CD14-positive monocyte (primary cell): ENCODE measurements at regions not wholly inside any gene's neighbourhood (a gene's known extent, or its start where the extent isn't known, plus 50 kb on each side); places are given as distances from the start of the nearest gene placed in this dataset.

Source experiments
- DNase-seq, 3 donors: peaks; one replicate each; pipeline ENCODE4 v3.0.0-alpha.2; 2011 to 2022
- H2AFZ ChIP-seq: 2 replicates; pipeline ENCODE4 v1.6.0; 2012; ENCODE audit warnings: mild to moderate bottlenecking, low read depth, low read length, inconsistent platforms; ENCODE audit not compliant: insufficient read depth, poor library complexity, severe bottlenecking
- H3K27ac ChIP-seq, 2 donors: 1 replicate in 1 of 2; 2 replicates in 1 of 2; pipeline ENCODE4 v1.5.1; 2012 to 2013; ENCODE audit warnings: low read length in 2 of 2, control low read depth in 1 of 2, inconsistent platforms in 1 of 2, low read depth in 1 of 2, mild to moderate bottlenecking in 1 of 2
- H3K27me3 ChIP-seq, 2 donors: one replicate each; pipeline versions ENCODE4 v1.6.0 to v1.6.1; 2011 to 2013; ENCODE audit warnings: low read length in 2 of 2; ENCODE audit not compliant: control insufficient read depth in 2 of 2, insufficient read depth in 2 of 2
- H3K36me3 ChIP-seq, 2 donors: replicated peaks in 1 of 2; 1 replicate in 1 of 2; 2 replicates in 1 of 2; pipeline versions ENCODE4 v1.5.1 to v1.6.1; 2012 to 2013; ENCODE audit warnings: low read length in 2 of 2, control low read depth in 1 of 2, inconsistent platforms in 1 of 2, mild to moderate bottlenecking in 1 of 2; ENCODE audit not compliant: insufficient read depth in 2 of 2, control insufficient read depth in 1 of 2
- H3K4me1 ChIP-seq, 2 donors: 1 replicate in 1 of 2; 2 replicates in 1 of 2; pipeline versions ENCODE4 v1.5.1 to v1.6.1; 2012 to 2013; ENCODE audit warnings: low read length in 2 of 2, control low read depth in 1 of 2, inconsistent platforms in 1 of 2, mild to moderate bottlenecking in 1 of 2, moderate library complexity in 1 of 2; ENCODE audit not compliant: insufficient read depth in 2 of 2, control insufficient read depth in 1 of 2
- H3K4me2 ChIP-seq: replicated peaks from 2 replicates; pipeline ENCODE3; 2012; ENCODE audit warnings: low read length, moderate library complexity, mild to moderate bottlenecking; ENCODE audit not compliant: poor library complexity, severe bottlenecking; ENCODE audit errors: extremely low read depth
- H3K4me3 ChIP-seq, 3 experiments: fragments of 200-600 bp in 1 of 3; sonication (generic) in 1 of 3; replicated peaks in 1 of 3; 1 replicate in 2 of 3; 2 replicates in 1 of 3; pipeline ENCODE4 v1.5.1; 2011 to 2013; ENCODE audit warnings: low read length in 3 of 3, mild to moderate bottlenecking in 3 of 3, control low read depth in 2 of 3, low read depth in 2 of 3, inconsistent platforms in 1 of 3, moderate library complexity in 1 of 3
- H3K79me2 ChIP-seq: 2 replicates; pipeline ENCODE4 v1.6.0; 2012; ENCODE audit warnings: mild to moderate bottlenecking, control low read depth, inconsistent platforms, low read length, moderate library complexity; ENCODE audit not compliant: insufficient read depth
- H3K9ac ChIP-seq: 2 replicates; pipeline ENCODE4 v1.6.0; 2017; ENCODE audit warnings: low read length, mild to moderate bottlenecking; ENCODE audit not compliant: insufficient read depth, poor library complexity, severe bottlenecking
- H3K9me3 ChIP-seq, 2 donors: replicated peaks in 1 of 2; 1 replicate in 1 of 2; 2 replicates in 1 of 2; pipeline versions ENCODE4 v1.5.1 to v1.6.1; 2012 to 2013; ENCODE audit warnings: low read length in 2 of 2, control low read depth in 1 of 2; ENCODE audit not compliant: control insufficient read depth in 1 of 2, insufficient read depth in 1 of 2
- H4K20me1 ChIP-seq: 2 replicates; pipeline ENCODE4 v1.6.0; 2012; ENCODE audit warnings: mild to moderate bottlenecking, low read length, control low read depth, moderate library complexity; ENCODE audit not compliant: insufficient read depth
- H3K27ac Mint-ChIP-seq, 7 donors: one replicate each; pipeline ENCODE4 v1.8.0; 2020; ENCODE audit warnings: mild to moderate bottlenecking in 7 of 7, mixed read lengths in 7 of 7, moderate library complexity in 6 of 7, inconsistent platforms in 2 of 7
- H3K27me3 Mint-ChIP-seq, 3 donors: one replicate each; pipeline ENCODE4 v1.8.0; 2021 to 2022; ENCODE audit warnings: low read depth in 3 of 3, mild to moderate bottlenecking in 3 of 3, mixed read lengths in 3 of 3, moderate library complexity in 3 of 3, inconsistent platforms in 1 of 3
- H3K36me3 Mint-ChIP-seq, 2 donors: one replicate each; pipeline ENCODE4 v1.8.0; 2020; ENCODE audit warnings: mixed read lengths in 2 of 2, inconsistent platforms in 1 of 2, mild to moderate bottlenecking in 1 of 2
- H3K4me1 Mint-ChIP-seq: one replicate; pipeline ENCODE4 v1.8.0; 2020; ENCODE audit warnings: mild to moderate bottlenecking, mixed read lengths
- H3K4me3 Mint-ChIP-seq, 2 donors: one replicate each; pipeline ENCODE4 v1.8.0; 2020; ENCODE audit warnings: mild to moderate bottlenecking in 2 of 2, mixed read lengths in 2 of 2, moderate library complexity in 1 of 2
- H3K9me3 Mint-ChIP-seq, 7 donors: one replicate each; pipeline ENCODE4 v1.8.0; 2020 to 2022; ENCODE audit warnings: mixed read lengths in 7 of 7, mild to moderate bottlenecking in 6 of 7, moderate library complexity in 6 of 7, inconsistent platforms in 2 of 7
- WGBS: methylation state at CpG from one replicate; pipeline ENCODE4 v1.1.5; 2013; ENCODE audit warnings: missing lambda C conversion rate; ENCODE audit not compliant: insufficient coverage; 5-methylcytosine and 5-hydroxymethylcytosine counted together
- intact Hi-C, 2 donors: fragments of 100-400 bp; cut with micrococcal nuclease; formaldehyde crosslinking; loops; one replicate each; pipeline versions ENCODE4 v1.15.0 to v1.15.1; 2023
- TF ChIP-seq, protein P1 (sequence below): fragments of 200-600 bp; IDR thresholded peaks from one replicate; pipeline ENCODE4 v1.8.0; 2022; ENCODE audit warnings: antibody characterized with exemption, mild to moderate bottlenecking

DNA sequence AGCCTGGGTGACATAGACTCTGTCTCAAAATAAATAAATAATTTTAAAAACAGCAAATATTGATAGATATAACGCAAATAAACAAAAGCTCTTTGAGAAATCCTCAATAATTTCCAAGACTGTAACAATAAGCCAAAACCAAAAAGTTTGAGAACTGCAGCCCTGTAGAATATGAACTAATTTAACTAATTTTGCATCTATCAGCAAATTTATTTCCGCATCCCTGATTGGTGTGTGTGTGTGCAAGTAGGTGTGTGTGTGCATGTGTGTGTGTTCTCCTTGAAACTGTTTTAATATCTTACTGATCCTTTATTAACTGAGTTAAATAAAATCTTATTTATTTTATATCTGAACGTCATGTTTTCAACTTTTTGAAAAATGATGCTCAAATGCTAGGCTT is 67.0 kb upstream of the ISX start:
- no peak for DNase-seq
- Mint-ChIP-seq H3K27me3 (peaks cover 0 to 5% (median 3%) of the 10 kb centered on the region in 3 donors), H3K4me3 (no peak overlapping the region), H3K36me3 (no peaks in the 10 kb centered on the region), H3K9me3 (peaks cover 0 to 4% (median 0%) of the 10 kb centered on the region in 7 donors), H3K4me1 (no peaks in the 10 kb centered on the region), H3K27ac (no peak overlapping the region)
- H3K27ac ChIP-seq = no peak overlapping the region
- no peaks in the 10 kb centered on the region for H3K27me3 ChIP-seq
- no peak overlapping the region for H3K9ac ChIP-seq
- H3K79me2 ChIP-seq = no peaks in the 10 kb centered on the region
- intact Hi-C loops = no loop called here
- H3K36me3 ChIP-seq = no peaks in the 10 kb centered on the region
- H3K4me2 ChIP-seq = no peak overlapping the region
- H3K9me3 ChIP-seq = no peaks in the 10 kb centered on the region
- WGBS = no CpG with 5 or more reads among the region's 3 CpGs
- no peak overlapping the region for H2AFZ ChIP-seq
- H3K4me3 ChIP-seq = no peak overlapping the region
- H3K4me1 ChIP-seq = no peaks in the 10 kb centered on the region
- TF ChIP-seq, protein P1, sequence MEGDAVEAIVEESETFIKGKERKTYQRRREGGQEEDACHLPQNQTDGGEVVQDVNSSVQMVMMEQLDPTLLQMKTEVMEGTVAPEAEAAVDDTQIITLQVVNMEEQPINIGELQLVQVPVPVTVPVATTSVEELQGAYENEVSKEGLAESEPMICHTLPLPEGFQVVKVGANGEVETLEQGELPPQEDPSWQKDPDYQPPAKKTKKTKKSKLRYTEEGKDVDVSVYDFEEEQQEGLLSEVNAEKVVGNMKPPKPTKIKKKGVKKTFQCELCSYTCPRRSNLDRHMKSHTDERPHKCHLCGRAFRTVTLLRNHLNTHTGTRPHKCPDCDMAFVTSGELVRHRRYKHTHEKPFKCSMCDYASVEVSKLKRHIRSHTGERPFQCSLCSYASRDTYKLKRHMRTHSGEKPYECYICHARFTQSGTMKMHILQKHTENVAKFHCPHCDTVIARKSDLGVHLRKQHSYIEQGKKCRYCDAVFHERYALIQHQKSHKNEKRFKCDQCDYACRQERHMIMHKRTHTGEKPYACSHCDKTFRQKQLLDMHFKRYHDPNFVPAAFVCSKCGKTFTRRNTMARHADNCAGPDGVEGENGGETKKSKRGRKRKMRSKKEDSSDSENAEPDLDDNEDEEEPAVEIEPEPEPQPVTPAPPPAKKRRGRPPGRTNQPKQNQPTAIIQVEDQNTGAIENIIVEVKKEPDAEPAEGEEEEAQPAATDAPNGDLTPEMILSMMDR = no peak
- no peaks in the 10 kb centered on the region for H4K20me1 ChIP-seq

DNA sequence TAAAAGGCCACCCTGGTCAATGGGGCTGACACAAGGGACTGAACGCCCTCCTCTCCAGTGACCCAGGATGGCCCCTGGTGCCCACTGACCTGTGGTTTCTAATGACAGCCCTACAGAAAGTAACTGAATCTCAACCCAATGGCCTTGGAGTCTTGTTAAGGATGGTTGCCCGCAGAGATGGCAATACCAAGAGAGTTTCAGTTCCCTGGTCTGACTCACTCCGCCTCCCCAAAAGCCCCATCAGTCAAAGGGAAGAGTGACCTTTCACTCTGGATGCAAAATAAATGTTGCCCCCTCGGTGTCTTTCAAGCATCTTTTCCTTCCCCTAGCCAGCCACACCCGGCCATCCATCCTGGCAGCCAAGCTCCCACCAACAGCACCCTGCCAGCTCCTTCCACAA is 57.7 kb upstream of the ISX start:
- TF ChIP-seq, protein P1 = no peak
- H3K4me3 ChIP-seq = no peak overlapping the region
- 68% methylated on average over 5 of the region's 5 CpGs for WGBS
- no peaks in the 10 kb centered on the region for H3K36me3 ChIP-seq
- H3K4me1 Mint-ChIP-seq = no peaks in the 10 kb centered on the region
- H3K27me3 Mint-ChIP-seq = peaks cover 1 to 5% (median 3%) of the 10 kb centered on the region in 3 donors
- no peaks in the 10 kb centered on the region for H3K4me1 ChIP-seq
- peaks cover 0 to 10% (median 0%) of the 10 kb centered on the region in 7 donors for H3K9me3 Mint-ChIP-seq
- no peak overlapping the region for H2AFZ ChIP-seq
- no peaks in the 10 kb centered on the region for H3K36me3 Mint-ChIP-seq
- H3K27ac ChIP-seq = no peak overlapping the region
- no peak for DNase-seq
- no peak overlapping the region for H3K4me3 Mint-ChIP-seq
- no peaks in the 10 kb centered on the region for H4K20me1 ChIP-seq
- no peaks in the 10 kb centered on the region for H3K9me3 ChIP-seq
- H3K4me2 ChIP-seq = no peak overlapping the region
- no peak overlapping the region for H3K9ac ChIP-seq
- intact Hi-C loops = no loop called here
- H3K27ac Mint-ChIP-seq = no peak overlapping the region
- no peaks in the 10 kb centered on the region for H3K27me3 ChIP-seq
- no peaks in the 10 kb centered on the region for H3K79me2 ChIP-seq
